Stomach (tissue), 8 donors: ENCODE measurements at regions not wholly inside any gene's neighbourhood (a gene's known extent, or its start where the extent isn't known, plus 50 kb on each side); places are given as distances from the start of the nearest gene placed in this dataset.

Experiments
- DNase-seq, 2 donors: peaks; one replicate each; pipeline versions ENCODE4 v3.0.0 to v3.0.0-alpha.2; 2013 to 2019
- H3K27ac ChIP-seq, 5 donors: fragments of 200-600 bp in 4 of 5; sonication (generic) in 4 of 5; one replicate each; pipeline ENCODE4 v1.5.1; 2013 to 2019; ENCODE audit warnings: mild to moderate bottlenecking in 1 of 5, moderate library complexity in 1 of 5
- H3K27me3 ChIP-seq, 3 donors: fragments of 200-600 bp; sonication (generic); one replicate each; pipeline ENCODE4 v1.5.1; 2017 to 2019; ENCODE audit warnings: mixed run types in 1 of 3
- H3K36me3 ChIP-seq, 4 donors: fragments of 200-600 bp; sonication (generic); 1 replicate in 3 of 4; 2 replicates in 1 of 4; pipeline ENCODE4 v1.5.1; 2016 to 2019
- H3K4me1 ChIP-seq, 4 donors: fragments of 200-600 bp; sonication (generic); one replicate each; pipeline ENCODE4 v1.5.1; 2016 to 2019
- H3K4me3 ChIP-seq, 4 donors: fragments of 200-600 bp; sonication (generic) in 3 of 4; one replicate each; pipeline ENCODE4 v1.5.1; 2016 to 2019; ENCODE audit warnings: mild to moderate bottlenecking in 1 of 4
- H3K9me3 ChIP-seq, 4 donors: fragments of 200-600 bp; sonication (generic); one replicate each; pipeline ENCODE4 v1.5.1; 2016 to 2019
- CTCF ChIP-seq, 7 experiments: fragments of 450-650 bp in 4 of 7; fragments of 200-600 bp in 3 of 7; sonication (generic) in 3 of 7; IDR thresholded peaks; one replicate each; pipeline ENCODE4 v1.5.1; 2016 to 2019; ENCODE audit warnings: antibody characterized with exemption in 7 of 7, control low read depth in 2 of 7, mild to moderate bottlenecking in 1 of 7
- EP300 ChIP-seq: sonication (generic); formaldehyde crosslinking; IDR thresholded peaks from one replicate; pipeline ENCODE4 v1.6.1; 2017; ENCODE audit warnings: antibody characterized with exemption
- POLR2A ChIP-seq, 4 donors: fragments of 450-650 bp; IDR thresholded peaks; one replicate each; pipeline ENCODE4 v1.6.1; 2016; ENCODE audit warnings: antibody characterized with exemption in 4 of 4, control low read depth in 2 of 4, mild to moderate bottlenecking in 1 of 4, moderate library complexity in 1 of 4
- POLR2AphosphoS5 ChIP-seq, 3 donors: sonication (generic); formaldehyde crosslinking; IDR thresholded peaks; one replicate each; pipeline ENCODE4 v1.6.1; 2016; ENCODE audit warnings: antibody characterized with exemption in 3 of 3
- WGBS, 5 donors: extraction: QIAGEN DNeasy Blood & Tissue Kit in 3 of 5; methylation state at CpG; one replicate each; pipeline versions ENCODE4 v1.1.5 to v1.1.7; 2013 to 2018; 5-methylcytosine and 5-hydroxymethylcytosine counted together
- intact Hi-C: fragments of 100-400 bp; cut with DNase I; formaldehyde crosslinking; loops from one replicate; pipeline ENCODE4 v1.15.1; 2023; ENCODE audit warnings: low total_unique reads
- donor health status: healthy with polysubstance abuse.
- donor health status: Bipolar disorder and iron deficiency.
- donor health status: healthy.

- H3K4me3 ChIP-seq = no peak overlapping the region
- 34 to 48% (median 36%) methylated on average over 3 of the region's 3 CpGs for WGBS, 5 donors
These were observed 754.6 kb upstream of the SOX11 start for GRCh38 chr2:4937550-4937949.

GRCh38 chr2:4938206-4938605 is 754.0 kb upstream of the SOX11 start:
- no peak for DNase-seq
- WGBS, 5 donors = 84 to 95% (median 94%) methylated on average over 6 of the region's 6 CpGs
- TF ChIP-seq POLR2A (IDR thresholded peaks at IDR 0.05) (no peak), EP300 (no peak), POLR2AphosphoS5 (IDR thresholded peaks at IDR 0.05) (no peak), CTCF (IDR thresholded peaks at IDR 0.05) (no peak)
- H3K4me3 ChIP-seq = no peak overlapping the region
- peaks cover 0 to 15% (median 3%) of the 10 kb centered on the region in 4 donors for H3K9me3 ChIP-seq
- H3K27ac ChIP-seq = no peak overlapping the region
- no peaks in the 10 kb centered on the region for H3K4me1 ChIP-seq
- no peaks in the 10 kb centered on the region for H3K36me3 ChIP-seq
- intact Hi-C loops = no loop called here
- H3K27me3 ChIP-seq = no peaks in the 10 kb centered on the region

More at GRCh38 chr2:4937550-4937949, 754.6 kb upstream of the SOX11 start:
- TF ChIP-seq POLR2A (IDR thresholded peaks at IDR 0.05) = no peak
- no peak for TF ChIP-seq EP300
- TF ChIP-seq CTCF (IDR thresholded peaks at IDR 0.05) = no peak
- no peak for TF ChIP-seq POLR2AphosphoS5 (IDR thresholded peaks at IDR 0.05)
- Histone ChIP-seq H3K36me3 (no peaks in the 10 kb centered on the region), H3K27ac (no peak overlapping the region), H3K4me1 (no peaks in the 10 kb centered on the region), H3K9me3 (peaks cover 0 to 15% (median 3%) of the 10 kb centered on the region in 4 donors), H3K27me3 (no peaks in the 10 kb centered on the region)
- peak in 1 of 2 donors; percentile 12 for DNase-seq
- intact Hi-C loops = no loop called here

GRCh38 chr2:4942441-4942840 is 749.7 kb upstream of the SOX11 start:
- Histone ChIP-seq H3K4me3 (no peak overlapping the region), H3K9me3 (peaks cover 0 to 6% (median 3%) of the 10 kb centered on the region in 4 donors), H3K4me1 (no peaks in the 10 kb centered on the region), H3K27ac (no peak overlapping the region), H3K27me3 (no peaks in the 10 kb centered on the region), H3K36me3 (no peaks in the 10 kb centered on the region)
- no peak for TF ChIP-seq EP300
- no peak for TF ChIP-seq CTCF (IDR thresholded peaks at IDR 0.05)
- no peak for TF ChIP-seq POLR2AphosphoS5 (IDR thresholded peaks at IDR 0.05)
- WGBS, 5 donors = 56 to 62% (median 59%) methylated on average over 4 of the region's 4 CpGs
- no peak for DNase-seq
- intact Hi-C loops = no loop called here

- WGBS, 5 donors = 65 to 74% (median 68%) methylated on average over 2 of the region's 2 CpGs
- intact Hi-C loops = no loop called here
- DNase-seq = no peak
These were observed 744.3 kb upstream of the SOX11 start for GRCh38 chr2:4947911-4948310.

More at GRCh38 chr2:4947911-4948310, 744.3 kb upstream of the SOX11 start:
- no peak overlapping the region for H3K4me3 ChIP-seq
- no peak overlapping the region for H3K27ac ChIP-seq
- H3K27me3 ChIP-seq = no peaks in the 10 kb centered on the region
- H3K36me3 ChIP-seq = no peaks in the 10 kb centered on the region
- peaks cover 0 to 3% (median 0%) of the 10 kb centered on the region in 4 donors for H3K9me3 ChIP-seq
- no peaks in the 10 kb centered on the region for H3K4me1 ChIP-seq
- TF ChIP-seq POLR2AphosphoS5 (IDR thresholded peaks at IDR 0.05) (no peak), CTCF (IDR thresholded peaks at IDR 0.05) (no peak), EP300 (no peak), POLR2A (IDR thresholded peaks at IDR 0.05) (no peak)
